22Rv1 (cell line): ENCODE measurements at regions not wholly inside any gene's neighbourhood (a gene's known extent, or its start where the extent isn't known, plus 50 kb on each side); places are given as distances from the start of the nearest gene placed in this dataset.

Source experiments
- CTCF ChIP-seq: fragments of 450-650 bp; IDR thresholded peaks from 2 replicates; pipeline ENCODE4 v1.5.1; 2017; ENCODE audit warnings: mild to moderate bottlenecking
- ZFX ChIP-seq: fragments of 450-650 bp; IDR thresholded peaks from 2 replicates; pipeline ENCODE4 v1.6.1; 2017; ENCODE audit warnings: antibody characterized with exemption, borderline replicate concordance

GRCh38 chr11:28472904-28473303 is 364.7 kb downstream of the METTL15 start:
- no peak for TF ChIP-seq CTCF
- TF ChIP-seq ZFX = no peak
